AG20443 (cell line): ENCODE measurements at regions not wholly inside any gene's neighbourhood (a gene's known extent, or its start where the extent isn't known, plus 50 kb on each side); places are given as distances from the start of the nearest gene placed in this dataset.

Experiments
- DNase-seq: peaks from one replicate; pipeline ENCODE4 v3.0.0; 2012; ENCODE audit warnings: low spot score, mixed read lengths

GRCh38 chr6:40194447-40195170 lies 260.3 kb upstream of the MOCS1 start:
- no peak for DNase-seq

- DNase-seq, result no peak
Measured at GRCh38 chr6:40192516-40192915, 258.3 kb upstream of the MOCS1 start.

- no peak for DNase-seq
Measured at GRCh38 chr6:40188931-40189330, 254.7 kb upstream of the MOCS1 start.

- no peak for DNase-seq
Measured at GRCh38 chr6:40187535-40188144, 253.4 kb upstream of the MOCS1 start.

GRCh38 chr6:40185486-40185885 lies 251.2 kb upstream of the MOCS1 start:
- DNase-seq, result no peak

DNA sequence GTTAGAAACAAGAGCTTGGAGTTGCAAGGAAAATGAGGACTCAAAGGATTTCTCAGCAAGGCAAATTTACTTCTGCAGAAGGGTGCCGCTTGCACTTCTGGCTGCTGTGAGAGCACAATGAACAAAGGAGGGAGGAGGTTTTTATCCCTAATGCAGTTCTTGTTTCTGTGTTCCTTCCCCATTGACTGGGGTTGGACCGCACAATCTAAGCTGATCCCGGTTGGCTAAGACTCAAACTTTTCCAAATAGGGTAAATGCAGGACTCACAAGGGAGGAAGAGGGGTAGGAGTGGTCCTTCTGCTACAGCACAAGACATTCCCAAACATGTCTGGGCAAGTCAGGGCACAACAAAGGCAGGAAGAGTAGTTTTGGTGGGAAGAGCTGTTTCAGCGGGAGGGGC lies 249.6 kb upstream of the MOCS1 start:
- DNase-seq, result no peak

- DNase-seq, result no peak
Measured at GRCh38 chr6:40181367-40181766, 247.1 kb upstream of the MOCS1 start.

GRCh38 chr6:40180271-40180670 lies 246.0 kb upstream of the MOCS1 start:
- DNase-seq, result no peak

GRCh38 chr6:40179496-40179895 lies 245.2 kb upstream of the MOCS1 start:
- no peak for DNase-seq

DNA sequence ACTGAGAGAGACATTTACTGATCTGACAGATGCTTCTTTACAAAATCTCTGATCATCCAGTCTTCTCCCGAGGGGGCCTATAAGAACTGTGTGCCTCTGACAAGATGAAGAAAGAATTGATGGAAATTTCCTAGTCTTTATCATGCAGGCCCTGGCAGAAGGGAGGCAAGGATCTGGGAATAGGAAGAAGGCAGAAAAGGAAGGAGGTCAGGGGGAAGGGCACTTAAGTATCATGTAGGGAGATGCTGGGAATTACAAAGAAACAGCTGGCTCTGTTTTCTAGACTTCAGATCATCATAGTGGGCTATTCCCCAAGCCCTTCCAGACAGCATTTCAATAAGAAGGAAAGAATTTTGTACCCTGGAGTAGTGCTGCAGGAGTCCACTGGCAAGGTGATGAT lies 243.3 kb upstream of the MOCS1 start:
- no peak for DNase-seq

- no peak for DNase-seq
Measured at GRCh38 chr6:40176152-40176551, 241.9 kb upstream of the MOCS1 start.

DNA sequence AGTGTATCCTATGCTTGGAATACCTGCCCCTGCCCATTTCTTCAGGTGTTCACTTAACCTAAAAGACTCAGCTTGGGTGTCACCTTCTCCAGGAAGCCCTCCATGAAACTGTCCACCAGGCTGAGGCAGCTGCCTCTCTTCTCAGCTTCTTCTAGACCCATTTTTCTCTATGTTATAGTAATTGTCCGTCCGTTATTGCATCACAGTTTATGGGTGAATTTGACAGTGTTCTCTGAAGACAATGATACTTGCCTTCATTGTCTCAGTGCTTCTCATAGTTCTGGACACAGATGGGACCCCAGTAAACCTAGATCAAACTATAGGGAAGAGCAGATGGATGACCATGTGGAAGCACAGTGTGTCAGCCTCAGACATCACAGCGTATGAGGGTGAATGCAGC lies 238.0 kb upstream of the MOCS1 start:
- no peak for DNase-seq

DNA sequence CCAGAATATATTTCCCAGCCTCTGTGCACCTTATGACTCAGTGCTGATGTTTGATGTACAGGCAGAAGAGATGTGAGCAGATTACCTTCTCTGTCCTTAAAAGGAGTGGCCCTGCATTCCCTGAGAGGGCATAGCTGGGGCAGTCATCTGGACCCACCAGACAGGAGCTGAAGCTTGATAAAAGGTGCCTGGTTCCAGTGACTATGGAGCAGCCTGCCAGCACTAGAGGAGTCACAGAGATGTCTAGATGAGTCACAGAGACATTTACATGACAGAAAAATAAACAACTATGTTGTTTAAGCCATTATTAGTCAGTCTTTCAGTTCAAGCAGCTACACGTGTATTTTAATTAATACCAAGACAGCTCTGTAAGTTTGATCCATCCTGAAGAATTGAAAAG lies 237.1 kb upstream of the MOCS1 start:
- DNase-seq, result no peak

GRCh38 chr6:40170856-40171255 lies 236.6 kb upstream of the MOCS1 start:
- DNase-seq, result no peak

- no peak for DNase-seq
Measured at GRCh38 chr6:40169878-40170277, 235.6 kb upstream of the MOCS1 start.

DNA sequence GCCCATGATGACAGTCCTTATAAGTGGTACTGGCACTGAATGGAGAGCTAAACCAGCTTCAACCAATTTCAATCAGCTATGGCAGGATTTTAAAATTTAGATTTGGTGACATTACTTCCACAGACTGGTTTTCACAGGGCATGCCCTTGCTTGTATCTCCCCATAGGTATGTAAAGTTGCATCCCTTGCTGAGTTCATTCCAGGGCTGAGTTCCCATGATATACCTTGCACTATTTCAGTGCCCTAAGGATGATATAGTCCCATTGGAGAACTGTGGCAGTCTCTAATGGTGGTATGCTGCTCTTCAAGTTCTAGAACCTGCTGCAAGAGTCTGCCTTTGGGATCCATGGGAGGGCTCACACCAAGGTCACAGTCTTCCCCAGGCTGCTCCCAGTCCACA lies 232.7 kb upstream of the MOCS1 start:
- no peak for DNase-seq

GRCh38 chr6:40165036-40165709 lies 230.9 kb upstream of the MOCS1 start:
- DNase-seq, result no peak

DNA sequence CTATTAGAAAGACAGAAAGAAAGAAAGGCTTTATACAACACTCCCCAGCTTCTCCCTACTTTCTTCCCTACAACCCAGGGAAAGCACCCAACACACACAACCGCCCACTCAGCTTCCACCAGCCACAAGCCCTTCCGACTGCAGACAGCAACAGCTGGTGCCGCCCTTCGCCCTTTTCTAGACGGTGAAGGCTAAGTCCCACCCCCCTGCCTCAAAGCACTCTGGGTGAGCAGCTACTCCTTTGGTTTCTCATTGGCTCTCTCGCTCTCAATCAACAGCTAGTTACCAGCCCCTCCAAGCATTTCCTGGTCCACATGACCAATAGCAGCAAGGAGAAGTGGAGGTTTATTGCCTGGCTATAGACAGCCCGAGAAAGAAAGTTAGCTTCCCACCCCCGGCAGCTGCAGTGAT lies 230.1 kb upstream of the MOCS1 start:
- peak; percentile 22 for DNase-seq

GRCh38 chr6:40163924-40164323 lies 229.7 kb upstream of the MOCS1 start:
- DNase-seq, result no peak

DNA sequence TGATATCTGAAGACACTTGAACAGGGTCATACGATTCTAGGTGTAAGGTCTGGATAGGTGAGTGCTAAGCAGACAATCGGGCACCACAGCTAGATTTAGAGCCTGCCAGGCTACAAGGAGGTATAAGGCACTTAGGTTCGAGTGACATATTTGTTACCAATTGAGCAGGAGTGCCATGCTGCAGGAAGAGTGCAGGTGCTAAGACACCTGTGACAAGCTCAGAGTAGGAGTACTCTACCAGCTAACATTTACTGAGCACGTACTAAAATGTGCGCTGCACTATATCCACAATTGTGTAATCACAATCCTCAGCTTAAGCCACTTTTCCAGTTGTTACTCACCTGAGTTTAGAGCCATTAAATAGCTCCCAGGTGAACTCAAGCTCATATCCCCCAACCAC lies 227.8 kb upstream of the MOCS1 start:
- no peak for DNase-seq

GRCh38 chr6:40160826-40161225 lies 226.6 kb upstream of the MOCS1 start:
- no peak for DNase-seq

DNA sequence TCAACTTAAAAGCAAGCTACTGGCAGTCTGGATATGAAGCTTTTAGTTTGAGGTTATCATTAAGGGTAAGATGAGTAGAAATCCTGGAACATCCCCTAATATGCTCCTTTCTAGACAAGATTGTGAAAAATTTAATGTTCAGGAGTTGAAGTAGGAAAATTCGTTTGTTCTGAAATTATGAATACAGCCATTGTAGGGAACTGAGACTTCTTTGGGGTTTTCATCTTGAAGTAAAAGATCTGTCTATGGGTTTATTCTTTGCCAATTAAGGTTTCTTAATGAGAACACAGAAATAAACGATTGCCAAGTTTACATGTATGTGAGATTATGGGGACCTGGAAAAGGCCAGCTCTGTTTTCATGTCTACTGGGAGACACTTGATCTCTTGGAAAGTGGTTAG lies 225.6 kb upstream of the MOCS1 start:
- no peak for DNase-seq

GRCh38 chr6:40152701-40153436 lies 218.6 kb upstream of the MOCS1 start:
- no peak for DNase-seq
